Retina (tissue), 1 donor: ENCODE measurements at regions not wholly inside any gene's neighbourhood (a gene's known extent, or its start where the extent isn't known, plus 50 kb on each side); places are given as distances from the start of the nearest gene placed in this dataset.

ENCODE experiments used
- DNase-seq: peaks from one replicate; pipeline ENCODE4 v3.0.0-alpha.2; 2016

- DNase-seq = no peak
Measured at GRCh38 chr13:33472446-33472845, 186.9 kb upstream of the STARD13 start.

- DNase-seq = no peak
Measured at GRCh38 chr13:33479105-33479504, 193.6 kb upstream of the STARD13 start.

- no peak for DNase-seq
Measured at GRCh38 chr13:33480561-33480960, 195.0 kb upstream of the STARD13 start.

GRCh38 chr13:33483471-33483870 lies 197.9 kb upstream of the STARD13 start:
- no peak for DNase-seq

- DNase-seq = no peak
Measured at GRCh38 chr13:33485247-33485646, 199.7 kb upstream of the STARD13 start.

GRCh38 chr13:33487575-33488243 lies 202.2 kb upstream of the STARD13 start:
- DNase-seq = no peak

GRCh38 chr13:33489563-33489962 lies 204.0 kb upstream of the STARD13 start:
- DNase-seq = peak; percentile 9

GRCh38 chr13:33490461-33491327 lies 205.1 kb upstream of the STARD13 start:
- peak; percentile 87 for DNase-seq

GRCh38 chr13:33493672-33494365 lies 208.3 kb upstream of the STARD13 start:
- no peak for DNase-seq

- no peak for DNase-seq
Measured at GRCh38 chr13:33494596-33495204, 209.1 kb upstream of the STARD13 start.

GRCh38 chr13:33496336-33496735 lies 210.8 kb upstream of the STARD13 start:
- DNase-seq = no peak

GRCh38 chr13:33497146-33497845 lies 211.7 kb upstream of the STARD13 start:
- DNase-seq = no peak

GRCh38 chr13:33508060-33508459 lies 222.5 kb upstream of the STARD13 start:
- no peak for DNase-seq

GRCh38 chr13:33509642-33510229 lies 224.2 kb upstream of the STARD13 start:
- no peak for DNase-seq

- no peak for DNase-seq
Measured at GRCh38 chr13:33510350-33510970, 224.9 kb upstream of the STARD13 start.

GRCh38 chr13:33512880-33513554 lies 227.5 kb upstream of the STARD13 start:
- DNase-seq = no peak

- DNase-seq = no peak
Measured at GRCh38 chr13:33514362-33514761, 228.8 kb upstream of the STARD13 start.

- DNase-seq = no peak
Measured at GRCh38 chr13:33515146-33515545, 229.6 kb upstream of the STARD13 start.

- no peak for DNase-seq
Measured at GRCh38 chr13:33518452-33518851, 232.9 kb upstream of the STARD13 start.

- no peak for DNase-seq
Measured at GRCh38 chr13:33519561-33520467, 234.3 kb upstream of the STARD13 start.
